RWPE1 (cell line): ENCODE measurements at regions not wholly inside any gene's neighbourhood (a gene's known extent, or its start where the extent isn't known, plus 50 kb on each side); places are given as distances from the start of the nearest gene placed in this dataset.

Experiments used
- CTCF ChIA-PET: fragments of 350-600 bp; sonication (Branson Sonifier 250); formaldehyde crosslinking; extraction: SDS; loops from one replicate; lab custom pipeline; 2021; lab: Yijun Ruan, JAX
- POLR2A ChIA-PET: fragments of 400-600 bp; formaldehyde crosslinking; extraction: SDS; loops from one replicate; lab custom pipeline; 2020; ENCODE audit warnings: antibody characterized with exemption; ENCODE audit not compliant: low non-redundant PET; lab: Yijun Ruan, JAX
- DNase-seq: peaks from one replicate; pipeline ENCODE4 v3.0.0; 2012; ENCODE audit warnings: low spot score
- H3K27ac ChIP-seq: fragments of 450-650 bp; 2 replicates; pipeline ENCODE4 v1.5.1; 2017
- TF ChIP-seq, protein P1 (sequence below): fragments of 450-650 bp; conservative IDR thresholded peaks from 2 replicates; pipeline ENCODE4 v1.5.1; 2017; ENCODE audit warnings: low read depth, mild to moderate bottlenecking

DNA sequence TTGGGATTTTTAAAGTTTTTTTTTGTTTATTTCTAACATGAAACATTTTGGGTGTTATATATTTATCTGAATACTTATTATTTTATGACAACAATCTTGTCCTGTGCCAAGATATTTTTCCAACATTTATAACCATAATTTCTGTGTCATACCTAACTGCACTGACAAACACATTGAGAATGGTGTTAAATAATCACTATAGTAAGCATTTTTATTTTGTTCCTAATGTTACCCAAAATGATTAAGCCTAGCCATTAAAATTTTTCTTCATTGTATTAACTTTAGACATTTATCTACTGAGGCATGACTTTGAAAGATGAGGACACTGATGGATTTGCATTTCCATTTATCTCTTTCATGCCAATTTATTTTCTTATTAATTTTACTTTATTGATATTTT, 91.6 kb upstream of the STK32A start:
- no peak for DNase-seq
- ChIA-PET CTCF (no interaction called here), POLR2A (no interaction called here)
- H3K27ac ChIP-seq: no peak overlapping the region
- TF ChIP-seq, protein P1, sequence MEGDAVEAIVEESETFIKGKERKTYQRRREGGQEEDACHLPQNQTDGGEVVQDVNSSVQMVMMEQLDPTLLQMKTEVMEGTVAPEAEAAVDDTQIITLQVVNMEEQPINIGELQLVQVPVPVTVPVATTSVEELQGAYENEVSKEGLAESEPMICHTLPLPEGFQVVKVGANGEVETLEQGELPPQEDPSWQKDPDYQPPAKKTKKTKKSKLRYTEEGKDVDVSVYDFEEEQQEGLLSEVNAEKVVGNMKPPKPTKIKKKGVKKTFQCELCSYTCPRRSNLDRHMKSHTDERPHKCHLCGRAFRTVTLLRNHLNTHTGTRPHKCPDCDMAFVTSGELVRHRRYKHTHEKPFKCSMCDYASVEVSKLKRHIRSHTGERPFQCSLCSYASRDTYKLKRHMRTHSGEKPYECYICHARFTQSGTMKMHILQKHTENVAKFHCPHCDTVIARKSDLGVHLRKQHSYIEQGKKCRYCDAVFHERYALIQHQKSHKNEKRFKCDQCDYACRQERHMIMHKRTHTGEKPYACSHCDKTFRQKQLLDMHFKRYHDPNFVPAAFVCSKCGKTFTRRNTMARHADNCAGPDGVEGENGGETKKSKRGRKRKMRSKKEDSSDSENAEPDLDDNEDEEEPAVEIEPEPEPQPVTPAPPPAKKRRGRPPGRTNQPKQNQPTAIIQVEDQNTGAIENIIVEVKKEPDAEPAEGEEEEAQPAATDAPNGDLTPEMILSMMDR: no peak

DNA sequence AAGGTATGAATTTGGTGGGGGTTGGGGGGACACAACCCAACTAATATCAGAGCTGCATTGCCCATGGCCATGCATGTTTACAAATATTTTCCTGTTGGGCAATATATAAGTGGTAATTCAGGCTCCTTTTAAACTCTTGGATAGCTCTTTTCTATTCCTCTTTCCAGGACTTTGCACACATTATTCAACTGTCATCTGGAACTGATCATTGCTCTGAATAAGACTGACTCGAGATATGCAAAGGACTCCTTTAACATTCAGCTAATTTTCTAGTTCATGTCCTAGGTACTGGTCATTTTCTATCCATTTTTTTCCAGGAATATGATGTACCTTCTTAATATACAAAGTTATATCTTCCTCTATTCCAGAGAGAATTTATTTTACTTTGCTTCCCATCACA, 89.5 kb upstream of the STK32A start:
- ChIA-PET CTCF (interaction anchor here (1.0 kb wide), 1 partner anchor 43 kb away, joined by 4 read pairs; no protein-coding TSS in a partner anchor), POLR2A (no interaction called here)
- TF ChIP-seq, protein P1: no peak
- H3K27ac ChIP-seq: no peak overlapping the region
- DNase-seq: no peak

DNA sequence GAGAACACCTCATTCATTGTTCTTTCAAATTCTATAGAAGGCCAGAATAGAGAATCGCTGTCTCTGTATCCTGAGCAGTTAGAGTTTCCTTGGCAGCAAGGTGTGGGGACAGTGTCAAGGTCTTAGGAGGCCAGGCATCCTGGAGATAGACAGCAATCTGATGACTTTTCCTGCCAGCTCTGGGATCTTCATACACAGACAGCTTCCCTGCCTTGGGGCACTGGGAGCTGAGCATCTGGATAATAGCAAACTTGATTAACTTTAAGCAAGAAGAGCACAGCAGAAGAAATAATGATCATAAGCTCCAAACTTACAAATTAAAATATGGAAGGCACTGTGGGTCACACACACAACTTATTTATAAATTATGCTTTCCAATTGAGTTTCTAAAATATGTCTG, 86.1 kb upstream of the STK32A start:
- no peak for DNase-seq
- ChIA-PET POLR2A (no interaction called here), CTCF (no interaction called here)
- H3K27ac ChIP-seq: no peak overlapping the region
- TF ChIP-seq, protein P1: no peak

DNA sequence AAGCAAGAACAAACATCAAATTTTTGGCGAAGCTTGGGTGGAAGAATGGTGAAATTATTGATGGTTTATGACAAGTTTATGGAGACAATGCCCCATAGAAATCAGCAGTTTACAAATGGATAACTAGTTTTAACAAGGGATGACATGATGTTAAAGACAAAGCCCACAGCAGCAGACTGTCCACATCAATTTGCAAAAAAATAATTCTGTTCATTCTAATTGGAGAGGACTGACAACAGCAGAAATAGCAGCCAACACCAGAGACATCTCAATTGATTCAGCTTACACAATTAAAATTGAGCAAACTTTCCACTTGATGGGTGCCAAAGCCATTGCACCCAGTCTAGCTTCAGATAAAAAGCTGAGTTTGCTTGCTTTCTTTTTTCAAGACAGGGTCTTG, 82.7 kb upstream of the STK32A start:
- ChIA-PET POLR2A (no interaction called here), CTCF (no interaction called here)
- DNase-seq: no peak
- H3K27ac ChIP-seq: no peak overlapping the region
- TF ChIP-seq, protein P1: no peak

DNA sequence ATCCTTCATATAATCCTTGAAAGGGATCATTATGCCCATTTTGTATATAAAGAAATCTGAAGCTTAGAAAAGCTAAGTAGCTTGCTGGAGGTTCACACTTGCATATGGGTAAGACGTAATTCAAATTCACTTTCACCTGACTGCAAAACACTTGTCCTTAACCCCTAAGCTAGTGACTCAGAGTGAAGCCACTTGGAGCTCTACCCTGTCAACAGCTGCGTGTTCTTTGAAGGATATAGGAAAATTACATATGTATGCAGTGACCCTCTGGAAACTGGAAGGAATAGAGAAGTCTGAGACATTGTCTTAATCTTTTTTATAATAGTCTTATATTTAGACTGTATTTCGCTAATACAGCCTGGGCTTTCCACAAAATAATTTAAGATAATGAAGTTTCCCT, 80.0 kb upstream of the STK32A start:
- H3K27ac ChIP-seq: no peak overlapping the region
- TF ChIP-seq, protein P1: no peak
- ChIA-PET CTCF (interaction anchor here (1.1 kb wide), 1 partner anchor 613 kb away, joined by 3 read pairs; no protein-coding TSS in a partner anchor), POLR2A (no interaction called here)
- no peak for DNase-seq

DNA sequence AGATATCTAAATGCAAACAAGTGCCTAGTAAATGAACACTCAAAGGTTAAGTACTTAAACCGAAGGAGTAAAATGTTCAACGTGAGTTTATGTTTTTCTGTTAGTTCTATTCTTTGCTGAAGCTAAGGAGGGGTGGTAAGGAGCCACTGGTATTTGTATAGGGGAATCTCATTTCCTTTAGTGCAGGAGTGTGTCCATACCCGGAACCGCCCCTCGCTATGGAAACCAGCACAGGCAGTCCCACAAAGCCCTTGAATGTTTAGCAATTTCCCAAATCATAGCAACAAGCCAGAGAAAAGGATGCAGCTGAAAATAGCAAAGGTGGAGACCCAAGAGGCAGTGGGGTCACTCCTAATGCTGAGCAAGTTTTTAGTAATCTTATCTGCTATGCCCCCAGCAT, 78.8 kb upstream of the STK32A start:
- POLR2A ChIA-PET: no interaction called here

More for the DNA sequence above, 78.8 kb upstream of the STK32A start:
- H3K27ac ChIP-seq: no peak overlapping the region
- CTCF ChIA-PET: interaction anchor here (0.6 to 1.1 kb wide), 3 partner anchors 33 to 704 kb away, joined by 3 to 5 read pairs (median 3); no protein-coding TSS in a partner anchor
- no peak for DNase-seq
- TF ChIP-seq, protein P1: no peak
